Gastrocnemius medialis (tissue), 4 donors: ENCODE measurements at regions not wholly inside any gene's neighbourhood (a gene's known extent, or its start where the extent isn't known, plus 50 kb on each side); places are given as distances from the start of the nearest gene placed in this dataset.

ENCODE experiments used
- CTCF ChIP-seq, 5 experiments: fragments of 450-650 bp in 3 of 5; fragments of 200-600 bp in 2 of 5; sonication (generic) in 2 of 5; IDR thresholded peaks in 4 of 5; conservative IDR thresholded peaks in 1 of 5; 1 replicate in 4 of 5; 2 replicates in 1 of 5; pipeline ENCODE4 v1.5.1; 2016 to 2019; ENCODE audit warnings: antibody characterized with exemption in 5 of 5, mild to moderate bottlenecking in 3 of 5, moderate library complexity in 3 of 5
- POLR2A ChIP-seq, 2 donors: fragments of 450-650 bp; IDR thresholded peaks; one replicate each; pipeline ENCODE4 v1.6.1; 2017; ENCODE audit warnings: antibody characterized with exemption in 2 of 2, mild to moderate bottlenecking in 2 of 2, moderate library complexity in 2 of 2

- TF ChIP-seq CTCF (IDR thresholded peaks at IDR 0.05 in 4 of 5, conservative IDR thresholded peaks at IDR 0.05 in 1 of 5) (no peak), POLR2A (IDR thresholded peaks at IDR 0.05) (no peak)
Observed at GRCh38 chr1:73910062-73910461, 287.9 kb downstream of the LRRIQ3 start.
